ENCODE measurements at regions not wholly inside any gene's neighbourhood (a gene's known extent, or its start where the extent isn't known, plus 50 kb on each side); places are given as distances from the start of the nearest gene placed in this dataset.

DNA sequence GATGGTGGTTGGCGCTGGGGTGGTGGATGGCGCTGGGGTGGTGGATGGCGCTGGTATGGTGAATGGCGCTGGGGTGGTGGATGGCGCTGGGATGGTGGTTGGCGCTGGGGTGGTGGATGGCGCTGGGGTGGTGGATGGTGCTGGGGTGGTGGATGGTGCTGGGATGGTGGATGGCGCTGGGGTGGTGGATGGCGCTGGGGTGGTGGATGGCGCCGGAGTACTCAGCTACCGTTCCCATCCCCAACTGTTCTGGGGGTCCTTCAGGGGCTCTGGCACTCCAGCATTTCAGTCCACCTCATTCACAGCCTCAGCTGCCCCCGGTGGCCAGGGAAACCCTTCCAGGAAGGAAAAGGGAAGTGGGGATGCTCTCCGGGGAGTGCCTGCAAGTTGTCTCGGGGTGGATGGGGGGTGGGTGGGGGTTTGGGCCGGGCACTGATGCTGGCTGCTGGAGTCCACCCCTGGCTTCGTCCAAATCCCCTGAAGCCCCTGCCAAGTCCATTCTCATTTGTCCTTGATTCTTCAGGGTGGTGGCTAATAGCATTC lies 147.3 kb upstream of the COL5A1 start:
- Histone ChIP-seq H3K9me3 (ENCODE audit: control insufficient read depth, low read depth, low read length) (no peaks in the 10 kb centered on the region), H3K27ac (ENCODE audit: low read length) (no peak overlapping the region), H3K27me3 (ENCODE audit: control insufficient read depth, insufficient read depth, low read length) (peaks cover 3% of the 10 kb centered on the region), H3K4me1 (ENCODE audit: control insufficient read depth, insufficient read depth, low read length) (peaks cover 4% of the 10 kb centered on the region), H3K36me3 (ENCODE audit: control insufficient read depth, insufficient read depth, low read length) (no peaks in the 10 kb centered on the region), H3K4me3 (ENCODE audit: low read length) (no peak overlapping the region)
- no peak for DNase-seq
- no CpG with 5 or more reads among the region's 17 CpGs for WGBS (ENCODE audit: insufficient coverage, low lambda C conversion rate)

DNA sequence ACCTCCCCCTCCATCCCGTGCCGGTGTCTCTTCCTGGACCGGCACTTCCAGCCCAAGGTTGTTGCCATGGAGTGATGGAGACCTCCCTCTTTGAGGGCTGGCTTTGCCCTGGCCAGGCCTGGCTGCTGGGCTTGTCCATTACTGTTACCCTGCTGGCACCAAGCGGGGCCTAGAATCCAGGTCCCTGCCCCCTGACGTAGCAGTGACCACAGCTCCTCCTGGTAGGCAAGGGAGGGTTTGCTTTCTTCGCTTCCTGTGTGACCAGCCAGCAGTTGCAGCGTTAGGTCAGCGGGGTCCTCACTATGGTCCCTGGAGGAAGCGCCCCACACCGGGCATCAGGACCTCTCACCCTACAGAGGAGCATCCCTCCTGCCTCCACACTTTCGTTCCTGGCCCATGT lies 146.7 kb upstream of the COL5A1 start:
- WGBS (ENCODE audit: insufficient coverage, low lambda C conversion rate): no CpG with 5 or more reads among the region's 11 CpGs
- Histone ChIP-seq H3K4me1 (ENCODE audit: control insufficient read depth, insufficient read depth, low read length) (peaks cover 4% of the 10 kb centered on the region), H3K9me3 (ENCODE audit: control insufficient read depth, low read depth, low read length) (no peaks in the 10 kb centered on the region), H3K36me3 (ENCODE audit: control insufficient read depth, insufficient read depth, low read length) (no peaks in the 10 kb centered on the region), H3K4me3 (ENCODE audit: low read length) (no peak overlapping the region), H3K27ac (ENCODE audit: low read length) (no peak overlapping the region), H3K27me3 (ENCODE audit: control insufficient read depth, insufficient read depth, low read length) (peaks cover 3% of the 10 kb centered on the region)
- no peak for DNase-seq

DNA sequence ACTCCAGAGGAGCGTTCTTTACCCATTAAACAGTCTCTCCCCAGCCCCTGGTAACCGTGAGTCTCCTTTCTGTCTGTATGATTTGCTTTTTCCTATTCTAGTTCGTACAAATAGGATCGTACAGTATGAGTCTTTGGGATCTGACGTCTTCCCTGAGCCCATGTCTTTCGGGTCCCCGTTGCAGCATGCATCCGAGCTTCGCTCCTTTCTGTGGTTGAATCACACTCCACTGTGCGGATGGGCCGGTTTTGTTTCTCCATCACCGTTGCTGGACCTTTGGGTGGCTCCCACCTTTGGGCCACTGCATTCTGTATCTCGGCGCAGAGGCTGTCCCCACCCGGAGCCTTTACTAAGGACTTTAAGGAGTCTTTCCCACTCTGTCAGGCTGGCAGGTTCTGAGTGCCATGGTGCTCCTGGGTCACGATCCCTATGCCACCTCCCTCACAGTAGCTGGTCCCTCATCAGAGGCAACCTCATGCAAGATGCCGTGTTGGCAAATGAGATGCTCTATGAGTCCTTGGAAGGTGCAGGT lies 145.7 kb upstream of the COL5A1 start:
- H3K9me3 ChIP-seq (ENCODE audit: control insufficient read depth, low read depth, low read length): no peaks in the 10 kb centered on the region
- H3K4me3 ChIP-seq (ENCODE audit: low read length): no peak overlapping the region
- no peaks in the 10 kb centered on the region for H3K36me3 ChIP-seq (ENCODE audit: control insufficient read depth, insufficient read depth, low read length)
- no CpG with 5 or more reads among the region's 17 CpGs for WGBS (ENCODE audit: insufficient coverage, low lambda C conversion rate)
- H3K27ac ChIP-seq (ENCODE audit: low read length): no peak overlapping the region
- DNase-seq: no peak
- peaks cover 7% of the 10 kb centered on the region for H3K27me3 ChIP-seq (ENCODE audit: control insufficient read depth, insufficient read depth, low read length)
- H3K4me1 ChIP-seq (ENCODE audit: control insufficient read depth, insufficient read depth, low read length): peaks cover 4% of the 10 kb centered on the region

DNA sequence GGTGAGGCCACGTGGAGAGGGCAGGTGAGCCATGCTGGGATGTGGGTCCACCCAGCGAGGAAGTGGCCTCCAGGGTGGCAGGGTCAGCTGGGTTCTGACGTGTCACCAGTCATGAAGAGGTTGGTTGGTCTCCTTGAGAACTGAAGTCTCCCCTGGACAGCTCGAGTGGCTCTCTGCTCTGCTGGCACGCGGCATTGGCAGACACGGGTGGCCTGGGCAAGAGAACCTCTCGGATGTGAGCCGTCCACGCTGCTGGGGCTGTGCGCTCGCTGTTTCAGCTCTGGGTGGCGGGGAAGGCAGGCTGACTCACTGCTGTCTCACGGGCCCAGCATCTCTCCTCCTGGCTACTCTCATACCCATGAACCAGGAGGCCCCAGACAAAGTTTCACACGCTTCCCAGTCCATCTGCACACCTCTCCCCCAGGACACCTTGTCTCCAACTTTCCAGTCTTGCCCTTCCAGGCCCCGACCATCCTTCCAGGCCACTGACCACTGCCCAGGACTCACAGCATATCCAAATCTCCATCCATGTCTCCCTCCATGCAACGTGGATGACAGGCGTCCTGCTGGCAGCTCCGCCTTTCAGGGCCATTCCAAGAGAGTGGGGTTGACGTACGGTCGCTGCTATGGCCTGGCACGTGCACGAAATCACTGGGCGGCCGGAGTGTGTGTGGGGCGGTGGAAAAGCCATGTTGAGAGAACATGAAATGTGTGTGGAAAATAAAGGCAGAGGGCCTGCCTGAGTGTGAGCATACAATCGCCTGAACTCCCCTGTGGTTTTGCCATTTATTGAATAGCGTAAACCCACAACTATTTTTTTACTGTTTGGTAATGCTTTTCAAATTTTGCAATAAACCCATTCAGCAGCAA lies 145.0 kb upstream of the COL5A1 start:
- Histone ChIP-seq H3K4me3 (ENCODE audit: low read length) (no peak overlapping the region), H3K27ac (ENCODE audit: low read length) (no peak overlapping the region), H3K4me1 (ENCODE audit: control insufficient read depth, insufficient read depth, low read length) (peaks cover 2% of the 10 kb centered on the region), H3K36me3 (ENCODE audit: control insufficient read depth, insufficient read depth, low read length) (no peaks in the 10 kb centered on the region), H3K9me3 (ENCODE audit: control insufficient read depth, low read depth, low read length) (peaks cover 4% of the 10 kb centered on the region), H3K27me3 (ENCODE audit: control insufficient read depth, insufficient read depth, low read length) (peaks cover 14% of the 10 kb centered on the region)
- 100% methylated on average over 2 of the region's 29 CpGs for WGBS (ENCODE audit: insufficient coverage, low lambda C conversion rate)
- no peak for DNase-seq

DNA sequence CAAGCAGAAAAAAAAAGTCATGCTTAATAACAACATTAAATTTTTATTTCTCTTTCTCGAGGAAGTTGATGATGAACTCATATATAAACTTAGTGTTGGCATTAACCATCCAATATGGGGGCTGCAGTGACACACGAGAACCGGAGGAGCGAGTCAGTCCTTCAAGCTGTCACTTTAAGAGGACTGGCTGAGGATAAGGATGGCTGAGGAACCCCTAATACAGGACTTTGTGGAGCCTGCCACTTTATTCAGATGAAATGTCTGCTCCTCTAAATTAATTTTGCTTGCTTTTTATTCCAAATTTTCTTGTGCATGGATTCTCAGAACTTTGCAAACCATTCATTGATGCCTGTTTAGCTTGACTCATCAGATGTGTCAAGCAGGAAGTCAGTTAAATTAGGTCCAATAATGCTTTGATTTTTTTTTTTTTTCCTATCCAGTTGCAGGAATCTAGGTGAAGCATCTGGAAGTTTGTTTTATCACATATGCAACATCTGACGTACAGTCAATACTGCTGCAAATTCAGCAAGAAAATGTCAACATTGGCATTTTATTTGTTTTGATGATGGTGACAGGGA lies 144.2 kb upstream of the COL5A1 start:
- DNase-seq: no peak
- Histone ChIP-seq H3K36me3 (ENCODE audit: control insufficient read depth, insufficient read depth, low read length) (no peaks in the 10 kb centered on the region), H3K27me3 (ENCODE audit: control insufficient read depth, insufficient read depth, low read length) (peaks cover 21% of the 10 kb centered on the region), H3K4me1 (ENCODE audit: control insufficient read depth, insufficient read depth, low read length) (no peaks in the 10 kb centered on the region), H3K27ac (ENCODE audit: low read length) (no peak overlapping the region), H3K9me3 (ENCODE audit: control insufficient read depth, low read depth, low read length) (peaks cover 4% of the 10 kb centered on the region), H3K4me3 (ENCODE audit: low read length) (no peak overlapping the region)
- no CpG with 5 or more reads among the region's 5 CpGs for WGBS (ENCODE audit: insufficient coverage, low lambda C conversion rate)

DNA sequence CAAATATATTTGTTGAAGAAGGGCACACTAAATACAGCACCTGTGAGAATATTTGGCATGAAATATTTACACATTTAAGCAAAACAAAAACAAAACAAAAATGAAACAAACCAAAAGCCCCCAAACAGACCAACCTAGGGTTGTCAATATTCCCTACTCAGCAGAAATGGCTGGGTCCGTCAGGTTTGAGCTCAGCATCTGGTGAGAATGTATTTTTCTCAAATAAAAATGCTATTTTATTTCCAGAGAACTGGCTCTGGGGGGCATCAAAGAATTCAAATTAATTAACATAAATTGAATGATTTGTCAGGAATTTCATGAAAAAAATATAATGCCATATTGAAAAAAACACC lies 142.8 kb upstream of the COL5A1 start:
- no peak for DNase-seq
- Histone ChIP-seq H3K27ac (ENCODE audit: low read length) (no peak overlapping the region), H3K4me3 (ENCODE audit: low read length) (no peak overlapping the region), H3K9me3 (ENCODE audit: control insufficient read depth, low read depth, low read length) (peaks cover 4% of the 10 kb centered on the region), H3K27me3 (ENCODE audit: control insufficient read depth, insufficient read depth, low read length) (peaks cover 30% of the 10 kb centered on the region), H3K4me1 (ENCODE audit: control insufficient read depth, insufficient read depth, low read length) (peaks cover 4% of the 10 kb centered on the region), H3K36me3 (ENCODE audit: control insufficient read depth, insufficient read depth, low read length) (no peaks in the 10 kb centered on the region)
- no CpG with 5 or more reads among the region's 1 CpG for WGBS (ENCODE audit: insufficient coverage, low lambda C conversion rate)

DNA sequence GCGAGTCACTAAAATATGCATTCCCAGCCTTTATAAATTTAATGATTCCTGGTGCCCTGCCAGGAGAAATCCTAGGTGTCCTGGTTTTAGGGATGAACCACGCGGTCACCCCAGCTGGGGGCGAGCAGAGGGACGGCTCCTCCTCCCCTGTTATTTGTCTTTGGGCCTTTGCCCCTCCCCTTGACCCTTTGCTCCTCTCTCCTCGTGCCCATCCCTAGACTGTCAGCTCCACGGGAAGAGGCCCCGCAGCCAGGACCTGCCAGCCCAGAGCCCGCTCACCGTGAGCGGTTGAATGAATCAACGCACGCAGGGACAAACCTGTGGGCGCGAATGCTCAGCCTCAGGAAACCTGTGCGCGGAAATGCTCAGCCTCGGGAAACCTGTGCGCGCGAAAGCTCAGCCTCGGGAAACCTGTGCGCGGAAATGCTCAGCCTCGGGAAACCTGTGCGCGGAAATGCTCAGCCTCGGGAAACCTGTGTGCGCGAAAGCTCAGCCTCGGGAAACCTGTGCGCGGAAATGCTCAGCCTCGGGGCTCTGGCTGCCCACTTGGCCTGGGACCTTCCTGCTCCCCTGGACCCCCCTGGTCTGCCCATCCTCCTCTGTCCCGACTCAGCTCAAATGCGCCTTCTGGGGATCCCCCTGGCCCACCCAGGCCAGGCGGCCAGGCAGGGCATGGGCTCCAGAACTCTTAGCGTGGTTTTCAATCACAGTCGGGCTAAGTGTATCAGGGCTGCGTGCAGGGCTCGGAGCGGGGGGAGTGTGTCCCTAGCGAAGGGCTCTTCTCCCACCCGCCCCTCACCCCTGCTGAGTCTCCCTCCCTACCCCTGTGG lies 140.5 kb upstream of the COL5A1 start:
- H3K4me1 ChIP-seq (ENCODE audit: control insufficient read depth, insufficient read depth, low read length): peaks cover 4% of the 10 kb centered on the region
- peaks cover 4% of the 10 kb centered on the region for H3K9me3 ChIP-seq (ENCODE audit: control insufficient read depth, low read depth, low read length)
- H3K27me3 ChIP-seq (ENCODE audit: control insufficient read depth, insufficient read depth, low read length): peaks cover 30% of the 10 kb centered on the region
- peak in 1 of 2 donors; percentile 29 for DNase-seq
- no peaks in the 10 kb centered on the region for H3K36me3 ChIP-seq (ENCODE audit: control insufficient read depth, insufficient read depth, low read length)
- no peak overlapping the region for H3K4me3 ChIP-seq (ENCODE audit: low read length)
- WGBS (ENCODE audit: insufficient coverage, low lambda C conversion rate): no CpG with 5 or more reads among the region's 44 CpGs
- no peak overlapping the region for H3K27ac ChIP-seq (ENCODE audit: low read length)

DNA sequence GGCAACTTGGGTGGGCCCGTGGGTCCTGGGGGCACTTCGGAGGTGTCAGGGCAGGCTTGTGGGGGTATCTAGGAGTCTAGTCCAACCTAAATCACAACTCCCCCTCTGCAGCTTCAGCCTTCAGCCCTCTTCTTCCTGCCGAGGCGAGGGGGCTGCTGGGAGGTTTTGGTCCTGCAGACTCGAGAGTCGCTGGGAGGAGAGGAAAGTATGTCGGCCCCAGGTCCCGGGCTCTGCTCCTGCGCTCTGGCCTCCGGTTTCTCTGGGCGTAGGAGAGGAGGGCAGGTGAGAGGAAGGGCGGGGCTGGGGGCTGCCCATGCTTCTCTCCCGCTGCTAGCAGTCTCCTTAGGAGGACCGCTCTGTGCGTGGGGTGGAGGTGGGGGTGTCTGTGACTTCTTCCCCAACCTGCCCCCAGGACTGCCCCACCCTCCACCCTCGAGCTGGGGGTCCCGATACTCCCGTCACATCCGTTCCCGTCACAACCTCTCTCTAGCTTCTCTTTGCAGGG lies 139.8 kb upstream of the COL5A1 start:
- Histone ChIP-seq H3K4me3 (ENCODE audit: low read length) (no peak overlapping the region), H3K27ac (ENCODE audit: low read length) (no peak overlapping the region), H3K27me3 (ENCODE audit: control insufficient read depth, insufficient read depth, low read length) (peaks cover 30% of the 10 kb centered on the region), H3K36me3 (ENCODE audit: control insufficient read depth, insufficient read depth, low read length) (no peaks in the 10 kb centered on the region), H3K9me3 (ENCODE audit: control insufficient read depth, low read depth, low read length) (peaks cover 4% of the 10 kb centered on the region), H3K4me1 (ENCODE audit: control insufficient read depth, insufficient read depth, low read length) (peaks cover 4% of the 10 kb centered on the region)
- WGBS (ENCODE audit: insufficient coverage, low lambda C conversion rate): no CpG with 5 or more reads among the region's 20 CpGs
- no peak for DNase-seq

DNA sequence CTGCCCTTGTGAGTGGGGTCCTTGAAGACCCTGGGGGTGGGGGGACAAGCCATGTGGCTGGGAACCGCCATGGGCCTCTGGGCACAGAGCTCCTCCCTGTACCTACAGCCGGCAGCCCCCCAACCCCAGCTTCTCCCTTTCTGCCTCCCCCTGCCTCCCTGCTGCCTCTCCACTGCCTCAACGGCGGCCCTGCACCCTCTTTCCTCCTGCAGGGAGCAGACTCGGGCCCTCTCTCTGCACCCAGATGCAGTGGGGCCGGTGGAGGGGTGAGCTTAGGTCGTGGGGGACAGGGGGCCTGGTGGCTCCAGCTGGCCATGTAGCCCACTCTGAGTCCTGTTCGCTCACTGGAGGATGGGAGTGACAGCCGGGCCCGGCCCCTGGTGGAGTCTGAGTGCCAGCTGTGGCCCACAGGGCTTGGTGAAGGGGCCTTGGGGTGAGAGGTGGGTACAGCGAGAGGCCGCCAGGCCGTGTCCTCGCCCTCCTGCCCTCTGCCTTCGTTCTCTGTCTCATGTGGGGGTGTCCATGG lies 139.3 kb upstream of the COL5A1 start:
- Histone ChIP-seq H3K4me1 (ENCODE audit: control insufficient read depth, insufficient read depth, low read length) (peaks cover 4% of the 10 kb centered on the region), H3K27me3 (ENCODE audit: control insufficient read depth, insufficient read depth, low read length) (peaks cover 30% of the 10 kb centered on the region), H3K36me3 (ENCODE audit: control insufficient read depth, insufficient read depth, low read length) (no peaks in the 10 kb centered on the region), H3K9me3 (ENCODE audit: control insufficient read depth, low read depth, low read length) (peaks cover 4% of the 10 kb centered on the region), H3K27ac (ENCODE audit: low read length) (no peak overlapping the region), H3K4me3 (ENCODE audit: low read length) (no peak overlapping the region)
- no peak for DNase-seq
- WGBS (ENCODE audit: insufficient coverage, low lambda C conversion rate): no CpG with 5 or more reads among the region's 15 CpGs

DNA sequence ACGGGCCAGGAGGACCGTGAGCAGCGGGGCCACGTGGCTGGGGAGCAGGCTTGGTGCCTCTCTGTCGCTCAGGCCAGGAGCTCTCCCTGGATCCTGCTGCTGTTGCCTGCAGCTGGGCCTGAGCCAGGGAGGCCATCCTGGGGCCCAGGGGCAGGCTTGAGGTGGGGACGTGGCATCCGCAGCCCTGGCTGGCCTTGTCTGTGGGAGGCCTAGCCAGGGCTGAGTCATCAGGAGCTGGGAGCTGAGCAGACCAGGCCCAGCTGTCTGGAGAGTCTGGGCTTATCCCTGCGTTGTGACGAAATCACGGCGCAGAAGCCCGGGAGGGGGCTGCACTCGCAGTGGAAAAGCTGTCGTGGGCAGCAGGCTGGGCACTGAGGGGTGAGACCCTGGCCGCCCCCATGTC lies 138.8 kb upstream of the COL5A1 start:
- Histone ChIP-seq H3K36me3 (ENCODE audit: control insufficient read depth, insufficient read depth, low read length) (no peaks in the 10 kb centered on the region), H3K4me3 (ENCODE audit: low read length) (no peak overlapping the region), H3K27me3 (ENCODE audit: control insufficient read depth, insufficient read depth, low read length) (peaks cover 30% of the 10 kb centered on the region), H3K4me1 (ENCODE audit: control insufficient read depth, insufficient read depth, low read length) (peaks cover 4% of the 10 kb centered on the region), H3K27ac (ENCODE audit: low read length) (no peak overlapping the region), H3K9me3 (ENCODE audit: control insufficient read depth, low read depth, low read length) (peaks cover 4% of the 10 kb centered on the region)
- no CpG with 5 or more reads among the region's 15 CpGs for WGBS (ENCODE audit: insufficient coverage, low lambda C conversion rate)
- peak; percentile 36 to 55 for DNase-seq

All from large intestine (tissue), 3 donors.